Right cardiac atrium (tissue), 5 donors: ENCODE measurements at regions not wholly inside any gene's neighbourhood (a gene's known extent, or its start where the extent isn't known, plus 50 kb on each side); places are given as distances from the start of the nearest gene placed in this dataset.
"Not testable (repeated sequence)": the region's sequence is repeated elsewhere in the genome, so short reads cannot be mapped to it uniquely, and the experiment has no call there.

Experiments
- ATAC-seq, 2 donors: fragments of 200-7000 bp; cut with Tn5 transposase; one replicate each; pipeline versions ENCODE4 v1.8.0 to v1.9.1; 2020; ENCODE audit warnings: moderate library complexity in 2 of 2, mild to moderate bottlenecking in 1 of 2
- DNase-seq, 3 donors: peaks; one replicate each; pipeline ENCODE4 v3.0.0-alpha.2; 2020
- H3K27ac ChIP-seq: one replicate; pipeline ENCODE4 v1.5.1; 2013; ENCODE audit warnings: mild to moderate bottlenecking, low read length, control low read depth, moderate library complexity
- H3K27me3 ChIP-seq: one replicate; pipeline ENCODE4 v1.6.1; 2013; ENCODE audit not compliant: control insufficient read depth, insufficient read depth
- H3K4me1 ChIP-seq: one replicate; pipeline ENCODE4 v1.6.1; 2013; ENCODE audit warnings: low read length; ENCODE audit not compliant: control insufficient read depth, insufficient read depth
- H3K4me3 ChIP-seq: one replicate; pipeline ENCODE4 v1.5.1; 2013; ENCODE audit warnings: low read length, control low read depth
- H3K9me3 ChIP-seq: one replicate; pipeline ENCODE4 v1.6.1; 2013; ENCODE audit warnings: low read length; ENCODE audit not compliant: control insufficient read depth
- WGBS: extraction: QIAGEN DNeasy Blood & Tissue Kit; methylation state at CpG from one replicate; pipeline ENCODE4 v1.1.7; 2013; 5-methylcytosine and 5-hydroxymethylcytosine counted together
- intact Hi-C, 4 donors: fragments of 100-400 bp; cut with DNase I; formaldehyde crosslinking; loops; one replicate each; pipeline versions ENCODE4 v1.11.0 to v1.14.0; 2022 to 2023
- donor health status: healthy with polysubstance abuse.
- donor health status: DM: no; HTN: yes; CAD: no.
- donor health status: DM: no; HTN: no; CAD: no.
- donor health status: DM: no; HTN: yes; CAD: no; lungs with severe emphysema.
- donor health status: DM: yes; HTN: yes; CAD: no.

GRCh38 chr13:82202398-82202797 lies 1679.9 kb downstream of the SLITRK1 start:
- no peak for DNase-seq
- WGBS: 48% methylated on average over 1 of the region's 1 CpG
- ATAC-seq: no peak
- Histone ChIP-seq H3K27me3 (no peaks in the 10 kb centered on the region), H3K4me3 (no peak overlapping the region), H3K4me1 (no peaks in the 10 kb centered on the region), H3K9me3 (no peaks in the 10 kb centered on the region), H3K27ac (no peak overlapping the region)
- intact Hi-C loops: no loop called here

DNA sequence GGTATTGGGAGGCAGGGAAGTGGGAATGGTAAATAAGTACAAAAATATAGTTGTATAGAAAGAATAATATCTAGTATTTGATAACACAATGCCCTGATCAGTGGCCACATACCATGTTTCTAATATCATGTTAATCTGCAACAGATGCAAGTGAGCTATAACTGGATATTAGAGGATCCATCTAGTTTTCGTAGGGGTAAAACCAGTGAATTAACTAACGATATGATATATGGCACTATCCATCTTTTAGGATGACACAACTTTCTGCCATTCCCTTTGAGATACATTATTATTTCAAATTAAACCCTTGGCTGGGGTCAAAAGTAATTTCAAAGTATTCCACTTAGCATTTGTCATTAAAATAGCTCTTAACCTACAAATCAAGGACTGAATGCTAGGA lies 1686.2 kb downstream of the SLITRK1 start:
- Histone ChIP-seq H3K9me3 (no peaks in the 10 kb centered on the region), H3K4me1 (no peaks in the 10 kb centered on the region), H3K4me3 (no peak overlapping the region), H3K27ac (no peak overlapping the region), H3K27me3 (no peaks in the 10 kb centered on the region)
- WGBS: 83% methylated on average over 2 of the region's 2 CpGs
- no peak for ATAC-seq
- no peak for DNase-seq
- intact Hi-C loops: no loop called here

DNA sequence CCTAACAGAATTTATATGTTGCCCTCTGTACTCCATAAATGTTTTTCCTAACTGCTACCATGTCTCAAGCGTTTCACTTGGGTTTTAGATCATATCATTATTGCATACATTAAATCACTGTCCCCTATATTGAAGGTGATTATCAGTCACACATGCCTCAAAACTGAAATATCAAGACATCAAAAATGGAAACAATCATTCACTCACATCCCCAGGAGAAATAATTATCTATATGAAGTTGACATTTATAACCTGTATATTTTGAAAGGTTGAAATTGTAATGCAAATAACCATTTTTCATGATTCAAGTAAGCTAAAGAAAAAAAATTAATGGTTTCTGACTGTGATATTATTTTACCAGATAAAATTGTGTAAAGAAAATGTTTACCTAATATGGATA lies 1695.0 kb downstream of the SLITRK1 start:
- WGBS: 67% methylated on average over 1 of the region's 1 CpG
- DNase-seq (no peak), ATAC-seq (no peak)
- H3K4me3 ChIP-seq: no peak overlapping the region
- H3K27ac ChIP-seq: no peak overlapping the region
- intact Hi-C loops: no loop called here
- no peaks in the 10 kb centered on the region for H3K27me3 ChIP-seq
- no peaks in the 10 kb centered on the region for H3K9me3 ChIP-seq
- no peaks in the 10 kb centered on the region for H3K4me1 ChIP-seq

- Histone ChIP-seq H3K9me3 (no peaks in the 10 kb centered on the region), H3K4me3 (no peak overlapping the region), H3K27me3 (no peaks in the 10 kb centered on the region), H3K4me1 (no peaks in the 10 kb centered on the region), H3K27ac (no peak overlapping the region)
- DNase-seq (no peak), ATAC-seq (no peak)
- intact Hi-C loops: no loop called here
These were observed 1705.5 kb downstream of the SLITRK1 start for GRCh38 chr13:82176751-82177150.

DNA sequence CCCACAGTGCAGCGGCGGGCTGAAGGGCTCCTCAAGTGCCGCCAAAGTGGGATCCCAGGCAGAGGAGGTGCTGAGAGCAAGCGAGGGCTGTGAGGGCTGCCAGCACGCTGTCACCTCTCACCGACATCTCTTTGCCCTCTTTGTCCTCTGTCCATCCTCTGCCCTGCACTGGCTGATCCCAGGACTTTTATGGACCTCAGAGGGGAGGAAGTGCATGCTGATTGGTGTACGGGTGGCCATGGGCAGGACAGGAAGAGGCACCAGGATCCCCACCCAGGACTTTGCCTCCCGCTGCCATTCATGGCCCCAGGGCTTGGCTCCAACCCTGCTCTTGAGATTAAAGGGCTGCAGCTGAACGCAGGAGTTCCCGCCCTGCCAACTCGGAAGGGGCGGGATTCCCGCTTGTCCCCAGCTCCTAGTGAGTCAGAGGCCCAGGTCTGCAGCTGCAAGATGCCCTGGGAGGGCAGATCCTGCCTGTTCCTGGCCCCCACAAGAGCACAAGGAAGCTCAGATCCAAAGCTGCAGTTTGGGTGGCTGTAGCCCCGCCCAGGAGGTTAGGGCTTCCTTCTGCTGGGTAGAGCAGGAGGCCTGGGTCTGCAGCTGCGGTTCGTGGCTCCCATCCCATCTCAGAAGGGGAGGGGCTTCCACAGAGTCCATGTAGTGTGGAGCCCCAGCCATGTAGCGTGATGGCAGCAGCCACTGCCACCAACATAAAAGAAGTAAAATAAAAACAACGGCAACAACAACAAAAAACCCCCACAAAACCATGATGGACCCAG lies 1716.7 kb downstream of the SLITRK1 start:
- Histone ChIP-seq H3K4me3 (no peak overlapping the region), H3K9me3 (no peaks in the 10 kb centered on the region), H3K4me1 (no peaks in the 10 kb centered on the region), H3K27ac (no peak overlapping the region), H3K27me3 (no peaks in the 10 kb centered on the region)
- DNase-seq: peak in 2 of 3 donors; percentile 38 to 42
- ATAC-seq: no peak
- intact Hi-C loops: no loop called here
- 88% methylated on average over 18 of the region's 18 CpGs for WGBS

DNA sequence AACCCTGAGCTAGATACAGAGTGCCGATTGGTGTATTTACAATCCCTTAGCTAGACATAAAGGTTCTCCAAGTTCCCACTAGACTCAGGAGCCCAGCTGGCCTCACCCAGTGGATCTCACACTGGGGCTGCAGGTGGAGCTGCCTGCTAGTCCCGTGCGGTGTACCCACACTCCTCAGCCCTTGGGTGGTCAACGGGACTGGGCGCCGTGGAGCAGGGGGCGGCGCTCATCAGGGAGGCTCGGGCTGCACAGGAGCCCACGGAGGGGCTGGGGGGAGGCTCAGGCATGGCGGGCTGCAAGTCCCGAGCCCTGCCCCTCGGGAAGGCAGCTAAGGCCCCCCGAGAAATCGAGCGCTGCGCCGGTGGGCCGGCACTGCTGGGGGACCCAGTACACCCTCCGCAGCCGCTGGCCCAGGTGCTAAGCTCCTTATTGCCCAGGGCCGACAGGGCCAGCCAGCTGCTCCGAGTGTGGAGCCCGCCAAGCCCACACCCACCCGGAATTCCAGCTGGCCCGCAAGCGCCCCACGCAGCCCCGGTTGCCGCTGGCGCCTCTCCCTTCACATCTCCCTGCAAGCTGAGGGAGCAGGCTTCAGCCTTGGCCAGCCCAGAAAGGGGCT lies 1717.4 kb downstream of the SLITRK1 start:
- H3K27ac ChIP-seq, H3K4me3 ChIP-seq, ATAC-seq, intact Hi-C loops, H3K27me3 ChIP-seq, H3K9me3 ChIP-seq, H3K4me1 ChIP-seq: not testable (repeated sequence)
- peak in 2 of 3 donors; percentile 33 to 41 for DNase-seq
- 95% methylated on average over 31 of the region's 31 CpGs for WGBS

DNA sequence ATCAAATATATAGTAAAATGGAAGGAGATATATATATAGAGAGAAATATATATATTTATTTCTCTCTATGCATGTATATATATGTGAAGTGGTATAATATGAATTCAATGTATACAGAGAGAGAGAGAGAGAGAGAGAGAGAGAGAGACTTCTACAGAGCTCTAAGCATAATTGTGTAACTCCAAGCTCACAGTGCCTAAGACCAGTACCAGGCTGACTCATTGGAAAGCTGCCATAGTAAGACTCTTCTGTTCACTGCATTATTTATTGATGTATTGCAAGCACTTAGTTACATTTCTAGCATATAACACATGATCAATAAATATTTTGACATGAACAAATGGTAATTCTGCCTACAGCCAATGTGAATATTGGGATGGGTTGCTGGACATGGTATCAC lies 1734.7 kb downstream of the SLITRK1 start:
- no peaks in the 10 kb centered on the region for H3K4me1 ChIP-seq
- H3K27me3 ChIP-seq: no peaks in the 10 kb centered on the region
- no peak for DNase-seq

DNA sequence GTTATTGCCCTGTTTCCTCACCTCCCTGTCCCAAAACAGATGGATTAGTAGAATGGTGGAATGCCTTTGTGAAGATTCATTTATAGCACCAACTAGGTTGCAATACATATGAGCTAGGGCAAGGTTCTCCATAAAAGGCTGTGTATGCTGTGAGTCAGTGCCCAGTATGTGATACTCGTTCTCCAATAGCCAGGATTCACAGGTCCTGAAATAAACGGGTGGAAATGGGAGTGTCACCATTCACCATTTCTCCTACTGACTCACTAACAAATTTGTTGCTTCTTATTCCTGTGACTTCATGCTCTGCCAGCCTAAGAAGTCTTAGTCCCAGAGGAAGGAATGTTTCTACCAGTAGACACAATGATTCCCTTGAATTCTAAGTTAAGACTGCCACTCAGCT lies 1745.4 kb downstream of the SLITRK1 start:
- 72% methylated on average over 2 of the region's 2 CpGs for whole genome bisulfite sequencing

More for the DNA sequence above, 1734.7 kb downstream of the SLITRK1 start:
- Histone ChIP-seq H3K9me3 (no peaks in the 10 kb centered on the region), H3K4me3 (no peak overlapping the region), H3K27ac (no peak overlapping the region)
- ATAC-seq: no peak
- intact Hi-C loops: no loop called here

DNA sequence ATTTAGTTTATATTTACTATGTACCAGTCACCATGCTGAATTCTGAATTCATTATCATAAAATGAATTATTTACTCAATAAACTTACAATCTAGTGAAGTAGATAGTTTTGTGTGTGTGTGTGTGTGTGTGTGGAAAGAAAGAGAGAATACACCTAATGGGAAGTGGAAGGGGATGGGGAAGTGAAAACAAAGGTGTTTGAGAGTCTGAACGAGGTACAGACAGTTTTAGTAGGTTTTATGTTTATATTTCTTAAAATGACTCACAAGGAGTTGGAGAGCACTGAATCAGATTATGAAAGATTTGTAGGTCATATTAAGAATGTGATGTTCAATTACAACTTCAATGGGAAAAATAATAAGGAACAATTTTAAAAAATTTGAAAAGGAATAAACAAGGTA lies 1753.0 kb downstream of the SLITRK1 start:
- WGBS: 29% methylated on average over 1 of the region's 1 CpG

More for the DNA sequence above, 1745.4 kb downstream of the SLITRK1 start:
- Histone ChIP-seq H3K9me3 (no peaks in the 10 kb centered on the region), H3K27me3 (no peaks in the 10 kb centered on the region), H3K4me3 (no peak overlapping the region), H3K27ac (no peak overlapping the region), H3K4me1 (no peaks in the 10 kb centered on the region)
- DNase-seq (no peak), ATAC-seq (no peak)
- intact Hi-C loops: no loop called here

GRCh38 chr13:82118589-82118988 lies 1763.7 kb downstream of the SLITRK1 start:
- no peak for ATAC-seq
- H3K27ac ChIP-seq: no peak overlapping the region
- 83% methylated on average over 5 of the region's 5 CpGs for WGBS
- no peaks in the 10 kb centered on the region for H3K27me3 ChIP-seq
- DNase-seq: no peak
- intact Hi-C loops: no loop called here
- no peaks in the 10 kb centered on the region for H3K4me1 ChIP-seq
- H3K9me3 ChIP-seq: no peaks in the 10 kb centered on the region
- no peak overlapping the region for H3K4me3 ChIP-seq

More for the DNA sequence above, 1753.0 kb downstream of the SLITRK1 start:
- intact Hi-C loops: no loop called here
- no peaks in the 10 kb centered on the region for H3K9me3 ChIP-seq
- no peak overlapping the region for H3K4me3 ChIP-seq
- ATAC-seq (no peak), DNase-seq (no peak)
- no peaks in the 10 kb centered on the region for H3K4me1 ChIP-seq
- no peaks in the 10 kb centered on the region for H3K27me3 ChIP-seq
- no peak overlapping the region for H3K27ac ChIP-seq

DNA sequence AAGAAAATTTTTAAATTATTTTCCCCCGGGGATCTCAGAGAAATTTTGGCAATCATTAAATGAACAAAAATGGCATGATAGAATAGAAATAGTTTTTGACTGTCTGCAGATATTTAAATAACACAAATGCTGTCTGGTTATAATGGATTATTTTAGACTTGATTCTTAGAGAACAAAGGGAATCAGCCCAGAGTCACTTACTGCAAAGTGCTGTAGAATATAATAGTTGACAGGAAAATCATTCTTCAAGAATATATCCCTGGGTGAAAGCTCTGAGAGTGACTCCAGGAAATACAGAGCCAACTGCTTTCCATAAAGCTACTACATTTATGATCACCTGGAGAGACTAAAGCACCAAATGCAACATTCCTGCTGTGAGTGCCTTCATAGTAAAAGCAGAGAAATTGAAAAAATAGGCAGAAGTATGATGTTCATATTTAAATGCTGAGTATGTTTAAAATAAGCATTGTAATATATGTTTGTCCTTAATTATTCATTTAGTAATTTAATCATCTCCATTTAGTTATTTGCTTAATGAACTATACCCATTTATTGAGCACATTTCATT lies 1765.8 kb downstream of the SLITRK1 start:
- WGBS: 79% methylated on average over 1 of the region's 1 CpG
- no peak overlapping the region for H3K27ac ChIP-seq
- no peak overlapping the region for H3K4me3 ChIP-seq
- intact Hi-C loops: no loop called here
- H3K9me3 ChIP-seq: no peaks in the 10 kb centered on the region
- no peak for DNase-seq
- no peaks in the 10 kb centered on the region for H3K27me3 ChIP-seq
- no peaks in the 10 kb centered on the region for H3K4me1 ChIP-seq
- ATAC-seq: no peak
